D341Med (cell line): ENCODE measurements at regions not wholly inside any gene's neighbourhood (a gene's known extent, or its start where the extent isn't known, plus 50 kb on each side); places are given as distances from the start of the nearest gene placed in this dataset.

Experiments used
- DNase-seq: peaks from one replicate; pipeline ENCODE4 v3.0.0; 2012; ENCODE audit warnings: low spot score

DNA sequence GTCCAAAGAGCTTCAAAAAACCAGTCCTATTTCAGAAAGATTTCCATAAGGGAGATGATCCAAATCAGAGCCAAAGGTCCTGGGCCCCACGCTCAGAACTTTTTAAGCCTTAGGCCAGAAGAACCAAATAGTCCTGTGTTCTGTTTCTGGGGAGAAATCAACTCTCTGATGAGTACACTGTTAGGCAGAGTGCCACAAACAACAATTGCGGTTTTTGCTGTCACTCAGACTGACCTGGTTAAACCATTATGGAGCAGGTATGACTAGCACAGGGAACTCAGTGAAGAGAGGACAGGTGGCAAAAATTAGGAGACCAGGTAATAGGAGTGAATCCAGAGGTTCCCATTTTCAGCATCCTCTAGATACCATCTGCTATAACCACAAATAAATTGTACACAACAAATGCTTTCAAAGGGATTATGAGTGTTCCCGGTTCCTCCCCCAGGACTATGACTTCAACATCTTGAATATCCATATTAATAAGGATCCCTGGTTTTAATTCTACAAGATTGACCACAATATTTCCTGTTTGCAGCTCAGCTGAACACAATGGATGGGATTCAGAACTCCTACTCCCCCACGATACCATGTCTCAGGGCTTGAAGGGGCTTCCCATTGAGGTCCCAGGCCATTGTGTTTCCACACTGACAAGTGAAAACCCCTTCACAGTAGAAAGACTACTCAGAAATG is 52.1 kb upstream of the FREM1 start:
- no peak for DNase-seq

DNA sequence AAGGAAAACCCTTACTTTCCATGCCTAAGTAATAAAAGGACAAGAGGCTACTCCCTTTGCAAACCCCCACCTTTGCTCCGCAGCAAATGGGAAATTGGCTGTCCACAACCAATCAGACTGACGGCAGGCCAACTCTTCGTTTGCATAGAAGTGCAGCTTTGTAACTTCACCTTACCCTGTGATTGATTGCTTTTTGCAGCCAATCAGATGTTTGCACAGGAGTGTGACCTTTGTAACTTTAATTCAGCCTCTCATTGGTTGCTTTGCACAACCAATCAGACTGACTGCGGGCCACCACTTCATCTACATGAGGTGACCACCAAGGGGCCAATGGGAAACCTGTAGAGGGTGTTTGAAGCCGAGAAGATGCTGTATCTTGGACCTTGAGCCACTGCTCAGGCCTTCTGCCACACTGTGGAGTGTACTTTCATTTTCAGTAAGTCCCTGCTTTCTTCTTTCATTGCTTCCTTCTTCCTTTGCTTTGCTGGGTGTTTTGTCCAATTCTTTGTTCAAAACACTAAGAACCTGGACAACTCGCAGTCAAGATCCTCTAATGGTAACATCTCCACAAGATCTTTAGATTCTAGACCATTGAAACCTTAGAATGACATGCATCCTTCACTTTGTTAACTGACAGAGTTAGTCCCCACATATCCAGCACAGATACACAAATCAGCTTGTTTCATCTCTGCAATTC is 51.3 kb upstream of the FREM1 start:
- DNase-seq = no peak

- DNase-seq = no peak
Observed at GRCh38 chr9:14960881-14961280, 50.7 kb upstream of the FREM1 start.
